Suprapubic skin (tissue), 4 donors: ENCODE measurements at regions not wholly inside any gene's neighbourhood (a gene's known extent, or its start where the extent isn't known, plus 50 kb on each side); places are given as distances from the start of the nearest gene placed in this dataset.

Source experiments
- DNase-seq, 2 donors: peaks; one replicate each; pipeline ENCODE4 v3.0.0-alpha.2; 2019; ENCODE audit warnings: low spot score in 2 of 2
- H3K27ac ChIP-seq: fragments of 200-600 bp; sonication (generic); one replicate; pipeline ENCODE4 v1.5.1; 2019
- H3K27me3 ChIP-seq: fragments of 200-600 bp; sonication (generic); one replicate; pipeline ENCODE4 v1.5.1; 2019
- H3K36me3 ChIP-seq: fragments of 200-600 bp; sonication (generic); one replicate; pipeline ENCODE4 v1.5.1; 2019
- H3K4me1 ChIP-seq: fragments of 200-600 bp; sonication (generic); one replicate; pipeline ENCODE4 v1.5.1; 2019
- H3K4me3 ChIP-seq: fragments of 200-600 bp; sonication (generic); one replicate; pipeline ENCODE4 v1.5.1; 2019; ENCODE audit warnings: mild to moderate bottlenecking
- H3K9me3 ChIP-seq: fragments of 200-600 bp; sonication (generic); one replicate; pipeline ENCODE4 v1.5.1; 2019
- EP300 ChIP-seq: sonication (generic); formaldehyde crosslinking; IDR thresholded peaks from one replicate; pipeline ENCODE4 v1.6.1; 2017; ENCODE audit warnings: antibody characterized with exemption
- POLR2A ChIP-seq, 2 donors: fragments of 450-650 bp; IDR thresholded peaks; one replicate each; pipeline ENCODE4 v1.6.1; 2017; ENCODE audit warnings: antibody characterized with exemption in 2 of 2, mild to moderate bottlenecking in 2 of 2, moderate library complexity in 2 of 2
- POLR2AphosphoS5 ChIP-seq, 3 donors: sonication (generic); formaldehyde crosslinking; IDR thresholded peaks; one replicate each; pipeline ENCODE4 v1.6.1; 2017; ENCODE audit warnings: antibody characterized with exemption in 3 of 3
- WGBS: methylation state at CpG from one replicate; pipeline ENCODE4 v1.1.5; 2018; 5-methylcytosine and 5-hydroxymethylcytosine counted together
- TF ChIP-seq, protein P1 (sequence below), 2 donors: fragments of 200-600 bp in 1 of 2; fragments of 450-650 bp in 1 of 2; sonication (generic) in 1 of 2; IDR thresholded peaks; one replicate each; pipeline ENCODE4 v1.5.1; 2016 to 2019; ENCODE audit warnings: antibody characterized with exemption in 2 of 2, mild to moderate bottlenecking in 1 of 2, moderate library complexity in 1 of 2

GRCh38 chr12:125371033-125371432, 305.8 kb downstream of the AACS start:
- TF ChIP-seq POLR2AphosphoS5 (IDR thresholded peaks at IDR 0.05) (no peak), EP300 (no peak), POLR2A (IDR thresholded peaks at IDR 0.05) (no peak)
- TF ChIP-seq, protein P1, sequence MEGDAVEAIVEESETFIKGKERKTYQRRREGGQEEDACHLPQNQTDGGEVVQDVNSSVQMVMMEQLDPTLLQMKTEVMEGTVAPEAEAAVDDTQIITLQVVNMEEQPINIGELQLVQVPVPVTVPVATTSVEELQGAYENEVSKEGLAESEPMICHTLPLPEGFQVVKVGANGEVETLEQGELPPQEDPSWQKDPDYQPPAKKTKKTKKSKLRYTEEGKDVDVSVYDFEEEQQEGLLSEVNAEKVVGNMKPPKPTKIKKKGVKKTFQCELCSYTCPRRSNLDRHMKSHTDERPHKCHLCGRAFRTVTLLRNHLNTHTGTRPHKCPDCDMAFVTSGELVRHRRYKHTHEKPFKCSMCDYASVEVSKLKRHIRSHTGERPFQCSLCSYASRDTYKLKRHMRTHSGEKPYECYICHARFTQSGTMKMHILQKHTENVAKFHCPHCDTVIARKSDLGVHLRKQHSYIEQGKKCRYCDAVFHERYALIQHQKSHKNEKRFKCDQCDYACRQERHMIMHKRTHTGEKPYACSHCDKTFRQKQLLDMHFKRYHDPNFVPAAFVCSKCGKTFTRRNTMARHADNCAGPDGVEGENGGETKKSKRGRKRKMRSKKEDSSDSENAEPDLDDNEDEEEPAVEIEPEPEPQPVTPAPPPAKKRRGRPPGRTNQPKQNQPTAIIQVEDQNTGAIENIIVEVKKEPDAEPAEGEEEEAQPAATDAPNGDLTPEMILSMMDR (IDR thresholded peaks at IDR 0.05): no peak
- 76% methylated on average over 4 of the region's 4 CpGs for WGBS

DNA sequence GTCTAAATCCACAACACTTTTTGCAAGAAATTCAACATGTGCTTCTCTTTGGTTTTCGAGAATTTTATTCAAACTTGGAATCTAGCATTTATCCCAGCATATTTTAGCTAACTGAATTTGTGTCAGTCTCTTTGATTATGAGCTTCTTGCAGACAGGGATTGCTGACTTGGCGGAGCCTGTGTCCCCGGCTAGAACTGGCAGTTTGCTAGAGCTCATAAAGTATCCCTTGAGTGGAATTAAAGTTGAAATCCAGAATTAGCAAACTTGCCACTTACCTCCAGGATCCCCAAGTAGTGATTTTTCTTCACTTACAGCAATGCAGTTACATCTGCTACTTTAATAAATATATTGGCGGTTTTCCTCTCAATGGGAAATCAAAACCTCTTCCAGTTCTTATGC, 306.9 kb downstream of the AACS start:
- WGBS: 73% methylated on average over 4 of the region's 4 CpGs
- no peak for DNase-seq
- TF ChIP-seq POLR2A (IDR thresholded peaks at IDR 0.05): no peak
- no peak for TF ChIP-seq EP300
- TF ChIP-seq POLR2AphosphoS5 (IDR thresholded peaks at IDR 0.05): no peak
- TF ChIP-seq, protein P1 (IDR thresholded peaks at IDR 0.05): no peak

More at GRCh38 chr12:125371033-125371432, 305.8 kb downstream of the AACS start:
- H3K27ac ChIP-seq: no peak overlapping the region
- H3K4me3 ChIP-seq: no peak overlapping the region
- H3K36me3 ChIP-seq: no peaks in the 10 kb centered on the region
- no peaks in the 10 kb centered on the region for H3K27me3 ChIP-seq
- no peaks in the 10 kb centered on the region for H3K9me3 ChIP-seq
- H3K4me1 ChIP-seq: no peaks in the 10 kb centered on the region
- DNase-seq: no peak

DNA sequence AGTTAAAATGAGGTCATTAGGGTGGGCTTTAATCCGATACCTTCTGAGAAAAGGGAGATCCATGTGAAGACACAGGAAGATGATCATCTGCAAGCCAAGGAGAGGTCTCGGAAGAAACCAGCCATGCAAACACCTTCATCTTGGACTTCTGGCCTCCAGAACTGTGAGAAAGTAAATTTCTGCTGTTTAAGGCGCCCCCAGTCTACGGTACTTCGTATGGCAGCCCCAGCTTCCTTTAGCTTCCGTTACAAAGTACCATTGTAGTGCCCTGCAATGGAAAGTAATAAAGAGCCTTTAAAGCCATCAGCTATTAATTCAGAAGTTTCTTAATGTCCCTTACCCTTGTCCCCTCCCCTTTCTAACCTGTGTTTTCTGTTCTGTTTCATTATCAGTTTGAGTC, 308.1 kb downstream of the AACS start:
- no peak for TF ChIP-seq POLR2A (IDR thresholded peaks at IDR 0.05)
- TF ChIP-seq, protein P1 (IDR thresholded peaks at IDR 0.05): no peak
- TF ChIP-seq EP300: no peak
- no peak for TF ChIP-seq POLR2AphosphoS5 (IDR thresholded peaks at IDR 0.05)
- WGBS: 85% methylated on average over 6 of the region's 6 CpGs
- Histone ChIP-seq H3K27ac (no peak overlapping the region), H3K9me3 (no peaks in the 10 kb centered on the region), H3K4me1 (no peaks in the 10 kb centered on the region), H3K36me3 (no peaks in the 10 kb centered on the region), H3K4me3 (no peak overlapping the region), H3K27me3 (no peaks in the 10 kb centered on the region)
- no peak for DNase-seq

More for the DNA sequence above, 306.9 kb downstream of the AACS start:
- Histone ChIP-seq H3K9me3 (no peaks in the 10 kb centered on the region), H3K27me3 (no peaks in the 10 kb centered on the region), H3K36me3 (no peaks in the 10 kb centered on the region), H3K4me1 (no peaks in the 10 kb centered on the region), H3K4me3 (no peak overlapping the region), H3K27ac (no peak overlapping the region)

DNA sequence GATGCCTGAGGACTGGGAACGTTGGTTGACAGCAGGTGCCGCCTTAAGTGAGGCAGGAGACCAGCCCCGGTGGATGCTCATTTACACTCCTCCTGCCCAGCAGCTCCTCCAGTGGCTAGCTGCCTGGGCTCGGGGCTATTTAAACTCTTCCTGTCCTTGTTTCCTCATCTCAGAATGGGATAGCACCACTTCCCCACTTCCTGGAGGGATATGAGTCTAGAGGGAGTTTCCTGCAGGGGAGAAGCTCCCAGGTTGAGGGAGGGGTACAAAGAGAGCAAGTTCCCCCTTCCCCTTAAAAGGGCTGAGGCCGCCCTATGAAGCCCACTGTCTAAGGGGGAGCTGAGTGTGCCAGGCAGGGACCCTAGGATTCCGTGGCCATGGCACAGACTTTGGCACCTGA, 311.2 kb downstream of the AACS start:
- H3K9me3 ChIP-seq: no peaks in the 10 kb centered on the region
- H3K4me1 ChIP-seq: no peaks in the 10 kb centered on the region
- H3K27me3 ChIP-seq: no peaks in the 10 kb centered on the region
- H3K27ac ChIP-seq: no peak overlapping the region
- no peak for DNase-seq
- TF ChIP-seq EP300: no peak
- no peak for TF ChIP-seq POLR2A (IDR thresholded peaks at IDR 0.05)
- TF ChIP-seq, protein P1 (IDR thresholded peaks at IDR 0.05): no peak
- TF ChIP-seq POLR2AphosphoS5 (IDR thresholded peaks at IDR 0.05): no peak
- no peak overlapping the region for H3K4me3 ChIP-seq
- no peaks in the 10 kb centered on the region for H3K36me3 ChIP-seq
- WGBS: 62% methylated on average over 6 of the region's 6 CpGs

DNA sequence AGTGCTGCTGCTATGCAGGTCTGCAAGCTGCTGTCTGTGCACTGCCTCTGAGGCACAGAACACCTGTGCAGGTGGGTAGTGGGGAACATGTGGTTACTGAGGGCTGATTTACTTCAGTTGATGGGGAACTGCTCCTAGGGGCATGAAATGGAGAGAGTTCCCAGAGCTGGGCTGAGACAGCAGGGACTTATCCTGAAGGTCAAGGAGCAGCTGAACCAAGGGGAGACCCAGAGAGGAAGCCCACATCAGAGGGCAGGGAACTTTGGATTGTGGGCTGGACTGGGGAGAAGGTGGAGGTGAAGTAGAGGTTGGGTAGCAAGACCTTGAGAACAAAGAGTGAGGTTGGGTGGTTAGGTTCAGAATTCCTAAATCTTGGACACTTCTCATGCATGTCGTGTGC, 311.9 kb downstream of the AACS start:
- no peak for TF ChIP-seq EP300
- no peak for TF ChIP-seq POLR2AphosphoS5 (IDR thresholded peaks at IDR 0.05)
- TF ChIP-seq, protein P1 (IDR thresholded peaks at IDR 0.05): no peak
- no peak for TF ChIP-seq POLR2A (IDR thresholded peaks at IDR 0.05)
- Histone ChIP-seq H3K27ac (no peak overlapping the region), H3K27me3 (no peaks in the 10 kb centered on the region), H3K9me3 (no peaks in the 10 kb centered on the region), H3K4me3 (no peak overlapping the region), H3K4me1 (no peaks in the 10 kb centered on the region), H3K36me3 (no peaks in the 10 kb centered on the region)
- no peak for DNase-seq
- WGBS: 93% methylated on average over 1 of the region's 1 CpG
